Neural crest cell (in vitro differentiated cells): ENCODE measurements at regions not wholly inside any gene's neighbourhood (a gene's known extent, or its start where the extent isn't known, plus 50 kb on each side); places are given as distances from the start of the nearest gene placed in this dataset.
A peak's percentile ranks its signal among the peaks of the same experiment; 100 is the strongest.

Experiments
- DNase-seq: peaks from one replicate; pipeline ENCODE4 v3.0.0; 2021; ENCODE audit warnings: low read depth, mixed read lengths, low spot score
- H3K27ac Mint-ChIP-seq: one replicate; pipeline ENCODE4 v1.8.0; 2021; ENCODE audit warnings: mild to moderate bottlenecking, mixed read lengths; ENCODE audit not compliant: unreplicated experiment
- H3K27me3 Mint-ChIP-seq: 2 replicates; pipeline ENCODE4 v1.8.0; 2021; ENCODE audit warnings: low read depth, mild to moderate bottlenecking, mixed read lengths
- H3K36me3 Mint-ChIP-seq: 2 replicates; pipeline ENCODE4 v1.8.0; 2021; ENCODE audit warnings: low read depth, mild to moderate bottlenecking, mixed read lengths
- H3K4me1 Mint-ChIP-seq: 2 replicates; pipeline ENCODE4 v1.8.0; 2021; ENCODE audit warnings: mixed read lengths
- H3K4me3 Mint-ChIP-seq: one replicate; pipeline ENCODE4 v1.8.0; 2021; ENCODE audit warnings: mild to moderate bottlenecking, mixed read lengths
- H3K9me3 Mint-ChIP-seq: 2 replicates; pipeline ENCODE4 v1.8.0; 2021; ENCODE audit warnings: mixed read lengths
- CTCF ChIP-seq: fragments of 200-600 bp; sonication (generic); conservative IDR thresholded peaks from 2 replicates; pipeline ENCODE4 v1.5.0; 2021; ENCODE audit warnings: antibody characterized with exemption, mild to moderate bottlenecking

GRCh38 chr18:34972765-34973414, 68.3 kb upstream of the MAPRE2 start:
- Mint-ChIP-seq H3K27me3 (peaks cover 54% of the 10 kb centered on the region), H3K36me3 (no peaks in the 10 kb centered on the region), H3K4me3 (no peak overlapping the region), H3K9me3 (no peaks in the 10 kb centered on the region), H3K4me1 (peaks cover 11% of the 10 kb centered on the region), H3K27ac (no peak overlapping the region)
- no peak for DNase-seq
- TF ChIP-seq CTCF = no peak

GRCh38 chr18:34976123-34976522, 65.1 kb upstream of the MAPRE2 start:
- H3K4me1 Mint-ChIP-seq = peaks cover 28% of the 10 kb centered on the region
- peak overlapping the region; percentile 94 for H3K4me3 Mint-ChIP-seq
- H3K27ac Mint-ChIP-seq = no peak overlapping the region
- DNase-seq = no peak
- TF ChIP-seq CTCF = no peak
- no peaks in the 10 kb centered on the region for H3K36me3 Mint-ChIP-seq
- no peaks in the 10 kb centered on the region for H3K9me3 Mint-ChIP-seq
- peaks cover 68% of the 10 kb centered on the region for H3K27me3 Mint-ChIP-seq

GRCh38 chr18:34976534-34976898, 64.7 kb upstream of the MAPRE2 start:
- no peak overlapping the region for H3K27ac Mint-ChIP-seq
- no peak for DNase-seq
- H3K36me3 Mint-ChIP-seq = no peaks in the 10 kb centered on the region
- no peaks in the 10 kb centered on the region for H3K9me3 Mint-ChIP-seq
- H3K27me3 Mint-ChIP-seq = peaks cover 68% of the 10 kb centered on the region
- peak overlapping the region; percentile 94 for H3K4me3 Mint-ChIP-seq
- peaks cover 28% of the 10 kb centered on the region for H3K4me1 Mint-ChIP-seq
- no peak for TF ChIP-seq CTCF

GRCh38 chr18:34976899-34977837, 64.0 kb upstream of the MAPRE2 start:
- no peak for TF ChIP-seq CTCF
- Mint-ChIP-seq H3K4me1 (peaks cover 28% of the 10 kb centered on the region), H3K4me3 (peak overlapping the region; percentile 94), H3K36me3 (no peaks in the 10 kb centered on the region), H3K27ac (no peak overlapping the region), H3K27me3 (peaks cover 67% of the 10 kb centered on the region), H3K9me3 (no peaks in the 10 kb centered on the region)
- peak; percentile 67 for DNase-seq

- H3K4me3 Mint-ChIP-seq = peak overlapping the region; percentile 94
- peaks cover 61% of the 10 kb centered on the region for H3K27me3 Mint-ChIP-seq
Observed at GRCh38 chr18:34977838-34978532, 63.2 kb upstream of the MAPRE2 start.

More at GRCh38 chr18:34977838-34978532, 63.2 kb upstream of the MAPRE2 start:
- no peak for TF ChIP-seq CTCF
- Mint-ChIP-seq H3K36me3 (no peaks in the 10 kb centered on the region), H3K4me1 (peaks cover 28% of the 10 kb centered on the region), H3K9me3 (no peaks in the 10 kb centered on the region), H3K27ac (no peak overlapping the region)
- peak; percentile 28 for DNase-seq
